A673 (cell line): ENCODE measurements at regions not wholly inside any gene's neighbourhood (a gene's known extent, or its start where the extent isn't known, plus 50 kb on each side); places are given as distances from the start of the nearest gene placed in this dataset.

ENCODE experiments used
- CTCF ChIP-seq: fragments of 300-800, 200-600 bp; sonication (generic); conservative IDR thresholded peaks from 2 replicates; pipeline ENCODE4 v1.5.1; 2017; ENCODE audit warnings: low read depth, mild to moderate bottlenecking, antibody characterized with exemption, low read length, moderate library complexity, mixed read lengths
- EZH2 ChIP-seq: fragments of 200-600 bp; sonication (generic); IDR thresholded peaks from 2 replicates; pipeline ENCODE4 v1.6.1; 2017; ENCODE audit warnings: borderline replicate concordance, low read depth, mild to moderate bottlenecking, mixed read lengths, antibody characterized with exemption, low read length; ENCODE audit not compliant: poor library complexity, severe bottlenecking

GRCh38 chr16:66222756-66223155, 143.7 kb upstream of the CDH5 start:
- TF ChIP-seq CTCF (no peak), EZH2 (no peak)
